Activated CD4-positive, alpha-beta T cell treated with anti-CD3 and anti-CD28 coated beads for 24 hours (primary cell): ENCODE measurements at regions not wholly inside any gene's neighbourhood (a gene's known extent, or its start where the extent isn't known, plus 50 kb on each side); places are given as distances from the start of the nearest gene placed in this dataset.

Experiments
- DNase-seq, 2 donors: peaks; one replicate each; pipeline ENCODE4 v3.0.0-alpha.2; 2020; ENCODE audit warnings: low read depth in 2 of 2

DNA sequence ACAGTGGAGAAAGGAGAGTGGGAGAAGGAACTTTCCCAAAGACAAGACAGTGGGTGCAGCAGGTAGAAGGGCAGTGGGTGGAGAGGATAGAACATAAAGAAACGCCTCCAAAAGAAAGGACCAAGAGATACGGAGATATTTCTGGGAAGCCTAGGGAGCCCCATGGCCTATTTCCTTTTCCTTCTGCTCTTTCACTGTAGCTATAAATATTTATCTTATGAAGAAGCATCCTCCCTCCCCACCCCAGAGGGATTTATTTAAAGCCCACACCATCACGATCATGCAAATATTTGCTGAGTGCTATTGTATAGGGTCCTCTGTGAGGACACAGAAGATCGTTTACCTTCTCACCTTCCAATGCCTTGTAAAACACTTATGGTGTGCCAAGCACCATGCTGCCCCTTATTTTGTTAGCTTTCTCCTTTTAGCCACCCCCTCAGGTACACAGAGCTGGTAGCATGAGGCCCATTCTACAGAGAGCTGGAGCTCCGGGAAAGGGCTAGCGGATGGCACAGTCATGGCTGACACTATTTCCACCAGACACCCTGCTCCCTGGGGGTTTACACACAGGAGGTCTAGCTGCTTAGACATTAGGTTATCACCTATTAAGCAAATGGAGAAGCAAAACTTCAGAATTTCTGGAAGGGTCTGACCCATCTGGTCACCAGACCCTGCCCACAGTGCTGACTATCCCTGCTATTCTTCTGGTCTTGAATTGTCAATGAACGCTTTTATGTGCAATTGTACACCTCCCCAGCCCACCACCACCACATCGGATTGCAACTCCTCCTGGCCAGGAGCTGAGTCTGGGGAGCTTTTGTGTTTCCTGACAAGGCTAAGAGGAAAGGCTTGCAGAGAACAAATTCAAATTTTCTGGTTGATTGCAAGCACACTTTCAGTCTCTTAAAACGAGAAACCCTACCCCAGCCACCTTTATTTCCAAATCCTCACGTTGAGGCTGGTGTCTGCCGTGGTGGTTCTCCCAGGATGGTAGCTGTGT lies 91.8 kb upstream of the KLF7 start:
- no peak for DNase-seq

DNA sequence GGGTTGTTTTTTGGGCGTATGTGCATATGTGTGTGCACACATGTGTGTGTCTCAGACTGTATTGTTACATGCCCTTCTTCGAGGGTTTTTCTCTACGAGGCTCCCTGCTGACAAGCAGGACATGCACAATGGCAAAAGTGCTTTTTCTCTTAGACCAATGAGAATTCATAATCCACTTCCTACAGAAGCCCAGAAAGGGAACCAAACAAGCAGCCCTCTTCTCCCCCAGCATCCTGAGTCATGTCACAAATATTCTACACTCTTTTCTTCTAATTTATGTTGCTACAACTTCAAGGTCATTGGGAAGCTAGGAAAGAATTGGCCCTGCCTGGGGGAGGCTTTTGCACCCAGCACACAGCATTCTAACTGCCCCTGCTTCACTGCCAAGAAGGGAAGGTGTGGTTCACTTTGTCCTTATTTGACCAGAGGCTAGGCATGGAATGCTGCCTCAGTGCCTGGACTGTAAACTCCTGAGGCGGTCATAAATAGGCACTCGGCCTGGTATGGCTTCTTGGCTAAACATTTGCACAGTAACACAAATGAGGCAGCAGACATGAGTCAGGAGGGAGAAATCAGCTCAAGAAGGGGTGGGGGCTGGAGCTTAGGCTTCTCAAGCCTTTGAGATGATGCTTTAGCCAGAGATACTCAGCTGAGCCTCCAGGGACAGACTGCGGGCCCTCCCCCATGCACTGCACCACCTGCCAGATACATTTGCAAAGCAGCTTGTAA lies 92.7 kb upstream of the KLF7 start:
- no peak for DNase-seq

DNA sequence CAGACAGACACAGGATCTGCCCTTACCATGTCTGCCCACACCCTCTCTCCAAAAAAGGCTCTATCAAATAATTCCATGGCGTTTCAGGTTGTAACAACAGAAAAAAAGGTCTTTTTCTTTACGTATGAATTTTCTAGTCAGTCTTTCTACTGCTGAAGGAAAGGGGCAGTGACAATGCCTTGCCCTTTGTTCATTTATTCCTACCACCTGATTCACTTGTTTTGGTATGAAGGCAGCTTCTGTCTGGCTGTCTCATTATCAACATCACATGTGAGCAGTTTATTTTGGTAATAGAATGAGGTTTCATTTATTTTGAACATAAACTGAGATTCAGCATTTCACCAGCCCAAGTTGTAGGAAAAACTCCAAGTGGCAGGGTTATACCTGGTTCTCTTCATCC lies 94.3 kb upstream of the KLF7 start:
- no peak for DNase-seq

DNA sequence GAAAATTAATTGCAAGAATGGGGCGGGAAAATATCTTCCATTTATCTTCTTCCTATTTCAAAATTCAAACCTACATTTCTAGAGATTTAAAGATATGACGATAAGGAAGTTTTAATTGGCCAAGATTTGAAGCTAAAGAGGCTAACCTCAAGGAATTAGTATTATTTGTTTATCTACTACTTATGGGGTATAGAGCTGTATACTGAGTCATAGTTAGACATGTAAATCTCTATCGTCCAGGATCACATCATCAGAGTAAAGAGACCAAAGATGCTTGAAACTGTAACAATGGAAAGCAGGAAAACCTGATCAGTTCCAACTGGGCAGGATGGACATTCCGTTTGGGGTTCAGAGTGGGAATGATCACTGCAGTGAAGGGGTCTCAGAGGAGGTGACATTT lies 95.2 kb upstream of the KLF7 start:
- no peak for DNase-seq

DNA sequence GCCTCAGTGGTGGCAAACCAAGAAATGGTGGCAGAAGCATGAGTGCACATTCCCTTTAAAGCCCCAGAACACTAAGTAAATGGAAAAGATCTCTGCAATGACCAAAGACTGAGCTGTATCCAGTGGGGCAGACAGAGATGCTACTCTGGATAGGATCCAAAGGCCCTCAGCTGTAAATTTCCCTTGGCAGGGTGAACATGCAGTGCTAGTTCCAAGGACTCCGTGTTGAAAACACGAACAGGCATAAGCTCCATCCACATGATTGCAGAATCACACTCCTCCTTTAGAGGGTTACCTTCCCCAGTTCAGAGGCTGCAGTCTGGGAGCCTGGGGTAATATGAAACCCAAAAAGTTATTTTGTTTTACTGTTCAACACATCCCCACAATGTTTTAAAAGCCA lies 98.6 kb upstream of the KLF7 start:
- no peak for DNase-seq

DNA sequence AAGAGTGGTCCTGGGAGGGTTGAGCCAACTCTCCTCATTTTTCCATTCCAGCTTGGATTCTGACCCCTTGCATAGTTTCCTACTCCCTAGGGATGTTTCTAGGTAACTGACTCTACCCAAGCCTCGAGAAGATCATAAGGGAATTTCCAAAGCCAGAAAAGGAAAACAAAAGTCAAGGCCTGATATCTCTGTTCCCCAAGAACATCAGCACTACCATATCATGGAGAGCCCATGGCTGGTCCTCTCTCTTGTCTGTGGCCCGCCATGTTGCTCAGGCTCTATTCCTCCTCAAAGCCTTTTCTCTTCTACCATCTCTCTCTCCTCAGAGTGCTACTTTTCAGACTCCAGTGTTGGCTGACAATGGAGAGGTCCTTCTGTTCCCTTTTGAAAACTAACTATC lies 99.6 kb upstream of the KLF7 start:
- no peak for DNase-seq

DNA sequence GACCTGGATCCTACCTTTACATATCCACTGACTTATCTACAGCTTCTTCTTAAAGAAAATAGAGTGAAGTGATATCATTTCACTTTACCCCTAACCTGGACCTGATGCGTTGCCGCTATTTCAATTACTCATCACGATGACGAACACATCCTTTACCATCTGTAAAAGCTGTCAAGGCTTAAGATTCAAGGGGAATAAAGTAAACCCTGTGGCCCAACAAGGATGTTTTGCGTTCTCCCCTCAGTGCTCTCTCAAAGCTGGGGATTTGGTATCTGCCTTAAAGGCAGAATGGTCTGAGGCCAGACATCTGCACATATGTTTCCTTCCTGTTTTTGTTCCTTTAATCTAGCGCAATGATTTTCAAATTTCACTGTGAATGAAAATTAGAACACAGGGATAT lies 100.1 kb upstream of the KLF7 start:
- no peak for DNase-seq

DNA sequence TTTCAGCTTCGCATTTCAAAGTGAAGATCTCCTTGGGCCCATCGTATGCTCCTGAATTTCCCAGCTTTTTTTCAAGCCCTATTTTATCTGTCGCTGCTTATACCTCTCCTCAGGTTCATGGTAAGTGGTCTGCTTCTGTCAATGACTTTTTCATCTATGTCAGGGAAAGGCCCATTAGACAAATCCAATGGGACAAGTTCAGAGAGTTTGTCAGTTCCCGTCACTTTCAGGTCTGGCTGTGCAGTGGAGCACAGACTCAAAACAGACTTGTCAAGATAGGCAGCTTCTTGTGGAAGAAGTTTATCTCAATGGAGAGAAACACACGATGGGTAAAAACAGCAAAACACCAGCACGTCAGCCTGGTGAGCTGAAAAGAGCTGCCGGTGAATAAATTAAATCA lies 100.9 kb upstream of the KLF7 start:
- no peak for DNase-seq

DNA sequence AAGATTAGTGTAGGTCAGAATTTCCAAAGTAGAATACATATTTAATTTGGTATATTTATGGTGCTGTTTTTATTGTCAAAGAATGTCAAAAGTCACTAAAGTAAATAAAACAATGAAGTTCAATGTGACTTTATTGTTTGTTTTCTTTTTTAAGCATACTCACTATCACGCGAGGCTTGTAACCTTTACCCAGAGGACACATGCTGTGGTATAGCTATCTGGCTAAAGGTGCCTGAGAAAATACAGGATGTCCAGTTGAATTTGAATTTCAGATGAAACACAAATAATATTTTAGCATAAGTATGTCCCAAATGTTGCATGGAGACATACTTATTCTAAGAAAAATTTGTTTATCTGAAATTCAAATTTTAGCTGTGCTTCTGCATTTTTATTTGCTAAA lies 103.3 kb upstream of the KLF7 start:
- no peak for DNase-seq

DNA sequence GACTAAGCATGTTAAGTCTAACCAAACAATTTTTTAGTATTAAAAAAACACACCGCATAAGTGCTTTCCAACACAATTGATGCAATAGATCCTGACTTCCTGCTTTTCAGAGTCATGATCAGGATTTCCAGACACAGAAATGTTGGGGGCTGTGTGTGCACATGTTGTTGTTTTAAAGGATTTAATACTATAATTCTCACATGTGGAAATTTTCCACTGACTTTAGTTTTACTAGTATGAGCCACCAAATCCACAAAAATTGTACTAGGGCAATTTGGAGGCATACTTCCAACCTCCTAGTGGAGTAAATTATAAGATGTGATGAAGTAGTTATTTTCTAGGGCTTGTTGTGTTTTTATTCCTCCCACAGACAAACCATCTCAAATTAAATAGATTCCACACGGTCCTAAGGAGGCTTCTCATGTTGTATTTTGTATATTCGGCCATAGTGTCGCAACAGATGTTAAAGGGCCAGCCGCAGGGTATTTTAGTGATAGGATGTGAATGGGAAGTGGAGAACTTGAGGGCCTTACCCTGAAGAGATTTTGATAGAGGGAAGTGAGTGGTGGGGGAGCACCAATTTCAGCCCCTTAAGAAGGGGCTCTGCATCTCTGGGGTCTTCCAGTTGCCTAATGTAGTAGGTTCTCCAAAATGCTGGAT lies 108.9 kb upstream of the KLF7 start:
- DNase-seq, result no peak

DNA sequence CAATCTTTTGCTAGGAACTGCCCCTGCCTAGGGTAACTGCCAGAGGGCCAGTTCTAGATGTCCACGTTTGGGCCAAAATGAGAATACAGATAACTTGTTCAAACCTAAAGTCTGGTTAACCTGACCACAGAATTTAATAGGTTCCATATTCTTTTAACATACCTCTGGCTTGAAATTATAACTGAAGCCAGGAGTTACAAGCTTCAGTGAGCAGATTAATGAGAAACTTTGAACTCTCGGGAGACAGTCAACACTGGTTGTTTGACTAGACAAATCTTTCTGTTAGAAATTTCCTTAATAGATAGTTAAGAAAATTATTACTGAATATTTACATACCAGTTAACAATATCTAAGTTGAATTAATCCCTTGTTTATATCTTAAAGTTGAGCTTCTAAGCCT lies 110.0 kb upstream of the KLF7 start:
- no peak for DNase-seq

DNA sequence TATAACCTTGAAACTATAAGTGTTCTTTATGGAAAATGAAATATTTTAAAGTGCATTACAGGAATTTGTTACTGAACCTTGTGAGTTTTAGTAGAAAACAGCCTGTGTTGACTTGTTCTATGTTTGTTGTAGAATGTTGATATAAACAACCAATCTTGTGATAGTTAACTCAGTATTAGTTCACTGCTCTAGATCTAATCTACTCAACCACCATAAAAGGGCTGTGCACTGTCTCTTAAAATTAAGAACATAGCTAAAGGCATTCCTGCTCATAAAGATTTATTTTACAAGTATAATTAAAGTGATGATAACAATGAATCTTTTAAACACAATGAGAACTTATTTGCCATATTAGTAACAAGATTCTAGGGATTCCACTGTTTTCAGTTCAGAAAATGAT lies 110.5 kb upstream of the KLF7 start:
- DNase-seq, result no peak

DNA sequence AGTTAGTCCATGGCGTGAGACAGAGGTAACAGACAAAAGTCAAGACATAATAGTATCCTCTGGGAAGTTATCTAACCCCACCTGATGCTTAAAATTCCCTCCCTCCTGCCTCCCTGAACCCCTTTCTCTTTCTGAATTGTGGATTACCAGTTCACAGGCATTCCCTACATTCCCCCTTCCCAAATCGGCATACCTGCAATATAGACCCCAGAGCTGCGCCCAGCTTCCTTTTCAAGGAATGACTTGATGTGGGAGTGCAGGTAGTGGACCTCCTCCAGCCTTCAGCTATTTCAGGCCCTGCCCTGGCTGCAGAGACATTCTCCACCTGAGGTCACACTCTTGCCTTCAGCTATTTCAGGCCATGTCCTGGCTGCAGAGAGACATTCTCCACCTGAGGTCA lies 111.1 kb upstream of the KLF7 start:
- DNase-seq, result no peak

DNA sequence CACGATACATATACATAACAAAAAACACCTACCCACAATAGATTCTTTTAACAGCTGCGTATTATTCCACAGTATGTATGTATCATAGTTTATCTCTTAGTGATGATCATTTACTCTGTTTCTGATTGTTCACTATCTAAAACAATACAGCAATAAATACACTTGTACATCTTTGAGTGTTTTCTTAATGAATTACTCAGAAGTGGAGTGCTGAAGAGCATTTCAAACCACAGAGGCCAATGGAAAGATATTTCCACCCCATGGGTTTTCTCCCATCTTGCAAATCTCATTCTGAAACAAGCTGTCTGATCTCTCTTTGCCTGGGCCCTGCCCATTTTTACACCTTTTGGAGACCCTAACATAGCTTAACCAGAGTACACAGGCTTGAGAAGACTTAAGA lies 113.8 kb upstream of the KLF7 start:
- no peak for DNase-seq

DNA sequence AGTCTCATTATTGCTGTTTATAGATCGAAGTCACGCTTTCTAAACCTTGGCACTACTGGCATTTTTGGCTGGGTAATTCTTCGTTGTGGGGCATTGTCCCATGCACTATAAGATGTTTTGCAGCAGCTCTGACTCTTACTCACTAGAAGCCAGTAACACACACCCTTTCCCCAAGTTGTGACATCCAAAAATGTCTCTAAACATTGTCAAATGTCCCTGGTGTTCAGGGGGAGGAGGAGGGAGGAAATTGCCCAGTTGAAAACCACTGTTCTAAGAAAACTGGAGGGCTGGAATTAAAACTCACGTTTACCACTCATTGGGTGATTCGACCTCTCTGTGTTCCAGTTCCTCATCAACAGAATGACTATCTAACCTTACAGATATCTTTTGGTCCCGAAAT lies 115.7 kb upstream of the KLF7 start:
- DNase-seq, result no peak

DNA sequence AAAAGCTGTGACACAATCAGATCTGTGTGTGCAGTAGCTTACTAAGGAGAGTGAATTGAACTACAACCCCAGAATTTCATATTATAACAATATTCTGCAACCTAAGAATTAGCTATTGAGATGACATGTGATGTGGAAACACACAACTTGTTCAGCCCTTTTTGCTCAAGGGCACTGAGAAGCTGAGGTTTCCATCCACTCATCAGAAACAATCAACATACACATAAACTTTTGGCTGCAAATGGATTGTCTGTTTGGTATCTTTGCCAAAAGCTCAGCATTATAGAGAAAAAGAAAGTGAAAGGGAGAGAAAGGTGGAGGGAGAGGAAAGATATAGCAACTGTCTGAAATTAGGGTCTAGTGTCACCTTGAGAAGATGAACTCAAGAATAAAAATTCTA lies 117.2 kb upstream of the KLF7 start:
- DNase-seq, result no peak

DNA sequence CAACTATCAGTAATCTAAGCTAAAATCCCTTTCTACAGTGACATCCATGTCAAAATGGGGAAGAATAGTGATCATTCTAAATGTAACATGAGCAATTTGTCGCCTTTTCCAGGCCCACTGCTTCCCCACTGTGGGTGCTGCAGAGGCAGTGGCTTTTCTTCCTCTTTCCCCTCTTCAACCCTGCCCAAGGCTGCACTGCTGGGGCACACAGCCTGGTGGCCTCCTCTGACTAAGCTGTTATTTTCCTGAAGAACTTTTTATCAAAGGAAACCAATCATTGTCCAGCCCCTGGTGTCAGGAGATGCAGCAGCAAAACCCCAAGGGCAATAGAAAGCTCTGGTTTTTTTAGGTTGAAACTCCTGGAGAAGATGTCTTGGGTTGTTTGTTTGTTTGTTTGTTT lies 117.6 kb upstream of the KLF7 start:
- no peak for DNase-seq

DNA sequence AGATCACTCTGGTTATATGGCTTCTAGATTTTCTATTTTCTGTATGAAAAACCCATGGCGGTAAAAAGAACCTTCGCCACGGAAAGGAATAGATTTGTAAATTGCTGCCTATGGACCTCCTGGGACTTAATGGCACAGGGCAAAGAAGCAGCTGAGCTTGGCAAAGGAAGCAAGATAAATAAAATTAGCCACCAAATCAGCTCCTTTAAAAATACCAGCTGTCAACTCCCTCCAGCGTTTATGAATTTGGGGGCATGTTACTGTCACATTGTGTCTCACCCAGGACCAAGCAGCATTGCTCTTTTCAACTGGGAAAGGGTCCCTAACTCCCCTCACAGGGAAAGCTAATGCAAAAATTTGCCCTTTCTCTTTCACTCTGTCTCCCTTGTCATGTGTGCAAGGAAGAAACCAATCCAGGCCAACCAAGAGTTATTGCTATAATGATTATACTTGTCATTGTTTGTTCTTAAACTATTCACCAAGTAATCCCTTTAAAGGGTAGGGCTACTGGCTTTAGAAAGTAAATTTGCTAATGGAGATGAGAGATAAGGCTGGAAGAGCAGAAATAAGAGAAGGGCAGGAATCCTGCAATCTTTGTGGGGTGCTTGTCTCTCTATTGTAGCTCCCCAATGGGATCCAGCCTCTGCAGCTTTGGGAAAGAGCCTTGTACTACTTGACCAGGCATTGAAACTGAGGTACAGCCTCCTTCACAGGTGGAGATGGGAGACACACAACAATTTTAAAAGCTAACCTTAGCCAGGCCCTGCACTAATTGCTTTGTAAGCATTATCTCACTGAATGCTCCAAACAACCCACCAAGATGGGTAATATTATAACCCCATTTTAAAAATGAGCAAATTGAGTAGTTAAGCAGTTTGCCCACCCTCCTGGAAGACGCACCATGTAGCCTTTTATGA lies 119.1 kb upstream of the KLF7 start:
- DNase-seq, result no peak

DNA sequence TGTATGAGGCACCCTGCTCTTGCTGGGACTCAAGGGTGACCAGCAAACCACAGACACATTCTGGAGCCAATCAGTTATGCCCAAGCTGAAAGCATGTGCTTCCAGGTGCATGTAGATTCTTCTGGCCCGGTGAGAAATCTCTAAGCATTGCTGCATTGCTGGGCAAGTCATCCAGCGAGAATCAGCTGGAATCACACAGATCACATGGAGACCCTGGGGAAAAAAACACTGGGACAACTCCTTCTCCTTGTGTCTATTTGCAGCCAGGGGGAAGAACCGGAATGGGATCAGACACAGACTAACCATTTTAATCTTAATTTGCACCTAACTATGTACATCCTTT lies 119.7 kb upstream of the KLF7 start:
- DNase-seq, result no peak

DNA sequence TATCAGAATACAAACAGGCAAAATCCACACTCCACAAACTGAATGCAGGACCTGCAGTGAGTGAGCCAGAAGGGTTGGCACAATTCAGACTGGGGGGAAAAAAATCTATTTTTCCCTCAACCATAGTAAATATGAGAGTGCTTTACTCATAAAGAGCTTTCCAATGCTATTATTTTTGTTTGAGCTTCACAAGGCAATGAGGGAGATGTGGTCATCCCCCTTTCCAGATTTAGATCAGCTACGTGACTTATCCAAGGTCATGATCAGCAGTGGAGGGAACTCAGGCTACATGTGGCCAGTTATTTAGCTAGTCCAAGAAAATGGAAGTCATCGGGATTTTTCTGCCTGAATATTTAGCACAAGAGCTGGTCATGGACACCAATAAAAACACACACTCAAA lies 120.4 kb upstream of the KLF7 start:
- DNase-seq, result no peak

DNA sequence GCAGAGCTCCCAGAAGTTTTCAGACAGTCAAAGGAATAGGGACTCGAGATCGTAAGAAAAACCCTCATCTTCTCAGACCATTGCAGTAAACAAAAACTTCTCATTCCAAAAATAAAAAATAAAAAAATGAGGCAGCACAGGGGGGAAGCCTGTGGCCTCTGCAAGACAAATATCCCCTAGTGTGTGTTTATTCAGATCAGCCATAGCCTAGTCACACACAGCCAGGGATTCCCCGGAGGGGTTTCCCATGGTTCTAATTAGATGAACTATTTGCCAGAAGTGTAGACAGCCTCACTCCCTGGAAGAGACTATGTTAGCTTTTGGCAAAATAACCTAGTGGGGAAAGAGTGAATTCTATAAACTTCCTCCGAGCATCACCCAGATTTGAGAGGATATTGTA lies 122.9 kb upstream of the KLF7 start:
- DNase-seq, result no peak
